Activated T-cell treated with anti-CD3 and anti-CD28 coated beads for 1 hour (primary cell): ENCODE measurements at regions not wholly inside any gene's neighbourhood (a gene's known extent, or its start where the extent isn't known, plus 50 kb on each side); places are given as distances from the start of the nearest gene placed in this dataset.
"Not testable (repeated sequence)": the region's sequence is repeated elsewhere in the genome, so short reads cannot be mapped to it uniquely, and the experiment has no call there.

Source experiments
- DNase-seq: peaks from one replicate; pipeline ENCODE4 v3.0.0-alpha.2; 2020; ENCODE audit warnings: low read depth

- DNase-seq = no peak
Measured at GRCh38 chr13:59247171-59247570, 916.6 kb downstream of the DIAPH3 start.

- no peak for DNase-seq
Measured at GRCh38 chr13:59250336-59251189, 913.2 kb downstream of the DIAPH3 start.

- DNase-seq = no peak
Measured at GRCh38 chr13:59259165-59260000, 904.3 kb downstream of the DIAPH3 start.

DNA sequence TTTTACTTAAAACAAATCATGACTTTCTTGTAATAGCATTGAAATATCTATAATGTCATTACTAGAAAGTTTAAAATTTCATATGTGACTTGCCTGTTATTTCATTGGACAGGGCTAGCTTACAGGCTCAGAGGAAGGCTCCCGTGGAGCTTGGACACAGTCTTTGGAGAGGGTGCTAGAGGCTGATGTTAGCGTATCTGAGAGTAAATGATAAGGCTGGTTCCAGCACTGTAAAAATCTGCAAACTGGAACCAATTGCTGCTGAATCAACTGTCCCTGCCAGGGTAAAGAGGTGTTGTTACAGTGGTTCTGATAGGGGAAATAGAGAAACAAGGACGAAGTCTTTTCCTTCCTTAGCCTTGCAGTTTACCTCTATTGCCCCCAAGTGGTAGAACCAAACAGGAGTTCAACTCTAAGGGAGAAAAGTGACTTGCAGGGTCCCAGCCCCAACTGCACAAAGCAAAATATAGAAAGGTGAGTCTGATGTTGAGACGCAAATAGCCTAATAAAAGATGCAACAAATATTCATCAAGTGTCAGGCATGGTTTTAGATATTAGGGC, 901.7 kb downstream of the DIAPH3 start:
- DNase-seq = no peak

DNA sequence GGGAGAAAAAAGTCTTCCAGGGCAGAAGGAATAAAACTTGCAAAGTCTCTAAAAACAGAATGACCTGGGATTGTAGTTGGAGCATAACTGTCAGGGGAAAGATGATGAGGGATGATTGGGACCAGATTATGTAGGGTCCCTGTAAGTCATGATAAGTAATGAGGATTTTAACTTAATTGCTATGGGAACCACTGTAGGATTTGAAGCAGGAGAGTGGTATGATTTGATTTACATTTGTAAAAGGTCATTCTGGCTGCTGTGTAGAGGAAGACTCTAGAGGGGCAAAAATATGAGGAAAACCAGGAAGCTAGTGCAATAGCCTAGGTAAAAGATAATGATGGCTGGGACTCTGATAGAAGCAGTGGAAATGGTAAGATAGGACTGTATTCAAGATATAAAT, 900.2 kb downstream of the DIAPH3 start:
- no peak for DNase-seq

DNA sequence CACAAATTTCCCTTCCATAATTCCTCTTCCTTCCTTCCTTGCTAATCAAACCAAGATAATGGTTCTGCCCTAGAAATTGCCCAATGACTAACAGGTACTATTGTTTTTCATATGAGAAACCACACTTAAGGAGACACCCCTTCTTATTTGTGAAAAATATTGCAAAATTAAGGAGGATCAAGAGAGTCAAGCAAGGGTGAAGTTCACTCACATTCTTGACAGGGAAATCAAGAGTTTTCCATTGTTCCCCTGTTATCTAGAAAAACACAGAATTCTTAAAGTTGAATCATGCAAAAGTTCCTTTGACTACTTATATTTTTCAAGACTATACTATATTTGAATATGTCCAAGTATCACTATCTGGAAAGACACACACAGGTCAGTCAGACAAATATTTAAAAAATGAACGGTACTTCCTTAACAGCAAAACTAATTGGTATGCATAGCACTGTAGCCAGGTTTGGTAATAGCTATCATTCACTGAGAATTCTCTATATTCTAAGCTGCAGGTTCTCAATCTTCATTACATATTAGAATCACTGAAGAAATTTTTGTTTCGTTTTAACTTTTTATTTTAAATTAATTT, 897.2 kb downstream of the DIAPH3 start:
- DNase-seq = no peak

DNA sequence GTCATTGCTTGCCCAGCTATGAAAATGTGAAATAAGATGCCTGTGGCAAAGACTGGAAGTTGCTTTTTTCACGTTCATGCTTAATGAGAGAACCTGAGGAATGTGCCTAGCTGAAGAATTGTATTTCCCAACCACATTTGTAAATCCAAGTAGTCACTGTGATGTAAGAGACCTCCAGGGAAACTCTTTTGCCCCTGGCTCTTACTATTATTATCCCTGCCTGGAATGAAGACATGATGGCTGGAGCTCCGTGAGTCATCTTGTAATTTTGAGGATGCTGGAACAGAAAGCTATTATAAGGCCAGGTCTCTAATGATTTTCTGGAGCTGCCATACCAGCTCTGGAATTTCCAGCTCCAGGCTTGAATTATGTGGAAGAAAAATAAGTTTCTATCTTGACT, 894.3 kb downstream of the DIAPH3 start:
- no peak for DNase-seq

GRCh38 chr13:59270327-59270726, 893.4 kb downstream of the DIAPH3 start:
- DNase-seq = no peak

DNA sequence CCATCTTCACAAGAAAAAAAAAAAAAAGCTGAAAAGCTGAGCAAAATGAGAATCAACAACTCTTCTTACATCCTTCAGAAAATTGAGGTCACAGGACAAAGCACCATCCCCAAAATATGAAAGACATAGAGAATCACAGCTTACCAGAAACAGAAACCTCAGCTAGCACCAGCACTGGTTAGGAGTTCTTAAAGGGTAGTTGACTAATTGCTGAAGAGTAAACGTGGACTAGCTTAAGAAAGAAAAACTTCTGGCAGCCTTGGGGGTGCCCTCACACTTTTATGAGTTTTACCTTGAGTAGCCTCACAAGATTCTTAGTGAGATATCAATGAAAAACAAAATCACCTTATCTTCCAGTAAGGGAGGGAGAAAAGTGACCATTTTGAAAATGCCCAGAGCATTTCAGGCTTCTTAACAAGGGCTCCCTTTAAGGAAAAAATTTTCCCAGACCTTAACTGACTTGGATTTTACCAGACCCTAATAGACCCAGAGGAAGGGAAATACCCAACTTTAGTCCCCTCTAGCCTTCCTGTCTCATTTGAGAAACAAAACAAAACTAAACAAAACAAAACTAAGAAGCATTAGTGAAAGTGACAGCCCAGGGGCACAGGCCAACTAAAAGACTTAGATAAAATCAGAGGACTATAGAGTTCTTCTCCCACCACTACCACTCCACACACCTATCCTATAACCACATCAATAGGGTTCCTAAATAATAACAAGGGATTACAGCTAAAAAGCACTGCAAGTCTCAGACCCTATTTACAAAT, 888.6 kb downstream of the DIAPH3 start:
- DNase-seq = no peak

DNA sequence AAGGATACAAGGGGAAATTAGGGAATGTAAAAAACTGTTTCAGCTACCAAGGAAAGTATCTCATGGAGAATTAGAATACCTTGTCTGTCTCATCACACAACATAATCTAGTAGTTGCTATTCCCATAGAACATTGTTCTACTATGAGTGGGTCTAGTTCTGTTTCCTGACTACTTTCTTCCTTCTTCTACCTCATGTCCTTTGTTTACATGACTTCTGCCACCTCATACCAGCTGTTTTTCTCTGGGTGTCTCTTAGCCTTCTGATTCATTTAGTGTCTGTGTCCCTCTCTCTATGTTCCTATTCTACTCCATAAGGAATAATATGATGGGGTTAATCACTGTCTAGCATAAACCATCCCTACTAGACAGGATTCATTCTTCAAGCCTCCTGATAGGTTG, 887.3 kb downstream of the DIAPH3 start:
- DNase-seq = no peak

- DNase-seq = no peak
Measured at GRCh38 chr13:59277106-59277505, 886.6 kb downstream of the DIAPH3 start.

- no peak for DNase-seq
Measured at GRCh38 chr13:59279028-59279427, 884.7 kb downstream of the DIAPH3 start.

- DNase-seq = no peak
Measured at GRCh38 chr13:59279576-59279975, 884.2 kb downstream of the DIAPH3 start.

GRCh38 chr13:59280297-59280696, 883.4 kb downstream of the DIAPH3 start:
- DNase-seq = no peak

DNA sequence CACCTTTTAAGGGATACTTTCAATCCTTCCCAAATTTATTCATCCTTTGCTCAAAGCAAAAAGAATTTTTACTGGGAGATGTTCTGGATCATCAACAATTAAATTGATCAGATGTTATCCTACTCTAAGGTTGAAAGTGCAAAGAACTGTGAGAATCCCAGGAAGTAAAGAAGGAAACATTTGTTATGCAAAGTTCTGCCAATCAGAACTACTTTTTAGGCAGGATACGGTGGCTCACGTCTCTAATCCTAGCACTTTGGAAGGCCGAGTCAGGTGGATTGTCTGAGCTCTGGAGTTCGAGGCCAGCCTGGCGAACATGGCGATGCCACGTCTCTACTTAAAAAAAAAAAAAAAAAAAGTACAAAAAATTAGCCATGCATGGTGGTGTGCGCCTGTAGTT, 882.3 kb downstream of the DIAPH3 start:
- DNase-seq = no peak

- DNase-seq = not testable (repeated sequence)
Measured at GRCh38 chr13:59292240-59292639, 871.5 kb downstream of the DIAPH3 start.

DNA sequence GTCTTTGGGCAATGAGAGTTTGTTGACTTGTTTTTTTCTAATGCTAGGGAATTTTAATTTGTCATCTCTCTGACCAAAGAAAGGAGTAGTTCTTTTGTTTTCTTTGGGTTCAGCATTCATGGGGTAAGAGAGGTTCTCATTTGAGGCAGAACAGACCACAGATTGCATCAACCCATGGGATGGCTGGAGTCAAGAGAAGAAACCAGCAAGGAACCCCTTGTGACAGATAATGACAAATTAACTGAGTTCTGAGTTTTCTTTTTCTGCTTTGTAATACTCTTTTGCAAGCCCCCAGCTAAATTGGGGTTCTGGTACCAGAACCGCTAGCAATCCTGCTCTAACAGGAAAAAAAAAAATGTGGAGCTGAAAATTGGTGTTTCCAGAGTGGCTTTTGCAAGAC, 864.1 kb downstream of the DIAPH3 start:
- no peak for DNase-seq

- DNase-seq = no peak
Measured at GRCh38 chr13:59300355-59301173, 863.2 kb downstream of the DIAPH3 start.

DNA sequence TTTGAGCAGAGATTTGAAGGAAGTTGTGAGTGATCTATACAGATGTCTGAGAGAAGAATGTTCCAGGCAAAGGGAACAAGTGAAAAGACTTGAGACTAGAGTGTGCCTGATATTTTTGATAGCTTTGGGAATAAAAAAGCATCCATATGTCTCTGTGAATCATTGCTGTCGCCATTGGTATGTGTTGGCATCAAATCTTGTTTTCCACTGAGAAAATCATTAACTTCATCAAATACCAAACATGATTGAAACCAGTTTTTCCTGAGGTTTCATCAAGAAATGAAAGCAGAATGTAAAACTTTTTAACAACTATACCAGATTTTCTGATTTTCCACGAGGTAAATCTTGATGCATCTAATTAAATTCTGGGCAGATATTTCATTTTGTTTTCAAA, 862.6 kb downstream of the DIAPH3 start:
- DNase-seq = no peak

GRCh38 chr13:59303433-59303832, 860.3 kb downstream of the DIAPH3 start:
- no peak for DNase-seq

DNA sequence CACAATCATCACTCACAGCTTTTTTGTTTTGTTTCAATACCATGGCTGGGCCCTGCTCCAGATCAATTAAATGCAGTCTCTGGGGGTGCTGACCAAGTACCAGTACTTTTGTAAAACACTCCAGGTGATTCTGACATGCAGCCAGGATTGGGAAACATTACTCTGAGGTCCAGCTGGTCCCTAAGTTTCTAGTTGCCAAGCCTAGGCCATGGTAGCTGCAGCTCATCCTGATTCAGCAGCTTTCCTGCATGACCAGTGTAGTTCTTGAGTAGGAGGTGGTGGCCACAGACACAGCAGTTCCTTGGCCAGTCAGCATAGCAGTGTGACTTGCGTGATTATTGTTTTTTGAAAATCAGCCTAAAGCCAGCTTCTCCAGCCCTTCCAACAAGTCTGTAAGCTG, 859.1 kb downstream of the DIAPH3 start:
- no peak for DNase-seq
